ENCODE measurements at regions not wholly inside any gene's neighbourhood (a gene's known extent, or its start where the extent isn't known, plus 50 kb on each side); places are given as distances from the start of the nearest gene placed in this dataset.
A peak's percentile ranks its signal among the peaks of the same experiment; 100 is the strongest.

DNA sequence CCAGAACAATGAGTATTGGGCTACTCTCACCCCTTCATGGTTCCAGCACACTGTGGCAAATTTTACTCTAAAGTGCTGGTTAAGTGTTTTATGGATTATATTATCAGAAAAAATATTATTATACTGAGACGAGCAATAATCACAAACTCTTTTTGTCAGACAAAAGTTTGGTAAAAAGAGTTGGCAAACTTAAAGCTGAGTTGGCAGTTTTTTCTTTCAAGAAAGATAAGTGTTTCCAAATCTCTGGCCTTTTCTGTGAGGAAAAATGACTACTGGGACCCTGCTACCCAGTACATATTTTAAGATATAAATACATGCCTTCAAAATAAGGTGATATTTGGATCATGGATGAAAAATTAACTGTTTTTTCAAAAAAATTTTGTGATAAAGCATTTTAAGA lies 471.5 kb upstream of the IL12A start:
- intact Hi-C loops (cut with micrococcal nuclease) = no loop called here
- H3K4me3 ChIP-seq = no peak overlapping the region
- no TSS peak for BruUV-seq (replicated peaks)
- H2AFZ ChIP-seq (ENCODE audit: low read depth, low read length) = no peak overlapping the region
- DNase-seq (ENCODE audit: extremely low read depth in 1 of 4, low spot score in 3 of 4) (no peak), ATAC-seq (no peak), FAIRE-seq (no peak)
- H3K4me2 ChIP-seq (ENCODE audit: insufficient read depth, low read length) = no peak overlapping the region
- in situ Hi-C loops (cut with MboI) = no loop called here
- no peaks in the 10 kb centered on the region for H3K27me3 ChIP-seq (ENCODE audit: control insufficient read depth in 2 of 2, insufficient read depth in 2 of 2, low read length in 2 of 2)
- no peak overlapping the region for H3K27ac ChIP-seq (ENCODE audit: extremely low read depth, low read depth, low read length)
- no peaks in the 10 kb centered on the region for H4K20me1 ChIP-seq (replicated peaks; ENCODE audit: control insufficient read depth, insufficient read depth, low read length)
- 0% methylated on average over 1 of the region's 1 CpG for WGBS (ENCODE audit: insufficient coverage, low coverage, missing lambda C conversion rate)
- H3K36me3 ChIP-seq (ENCODE audit: control insufficient read depth, insufficient read depth, low read length) = no peaks in the 10 kb centered on the region
- POLR2A ChIA-PET = no interaction called here
- H3K9me3 ChIP-seq (replicated peaks; ENCODE audit: control insufficient read depth, insufficient read depth, low read depth, low read length) = no peaks in the 10 kb centered on the region; the same call in 1 of the 2 replicates
- no peaks in the 10 kb centered on the region for H3K9me1 ChIP-seq (ENCODE audit: control insufficient read depth, insufficient read depth, low read length)
- CTCF ChIA-PET (ENCODE audit: low intra/inter-chr PET ratio) = no interaction called here
- H3K9ac ChIP-seq (ENCODE audit: insufficient read depth in 1 of 2, low read depth in 2 of 2, low read length in 2 of 2) = no peak overlapping the region
- no peaks in the 10 kb centered on the region for H3K79me2 ChIP-seq (ENCODE audit: control insufficient read depth, insufficient read depth, low read length)
- TF ChIP-seq MAFK (IDR thresholded peaks at IDR 0.05; ENCODE audit: low read length) (peak; percentile 80), MAFF (IDR thresholded peaks at IDR 0.05; ENCODE audit: low read length) (peak; percentile 68), ADNP (tag; IDR thresholded peaks at IDR 0.05) (no peak), ZNF316 (IDR thresholded peaks at IDR 0.05) (peak; percentile 49; the same call in 1 of the 2 replicates), HEY1 (CRISPR knock-in tag; IDR thresholded peaks at IDR 0.05; ENCODE audit: borderline replicate concordance) (no peak), YBX1 (IDR thresholded peaks at IDR 0.05) (no peak), C11orf30 (IDR thresholded peaks at IDR 0.05; ENCODE audit: low read depth) (0 out of 2 replicates have a peak, but pooled peaks have one; percentile 26), ZNF263 (CRISPR knock-in tag; IDR thresholded peaks at IDR 0.05; ENCODE audit: borderline replicate concordance) (no peak), GTF2F1 (IDR thresholded peaks at IDR 0.05; ENCODE audit: low read depth, low read length) (no peak)
- TF ChIP-seq, protein P1, sequence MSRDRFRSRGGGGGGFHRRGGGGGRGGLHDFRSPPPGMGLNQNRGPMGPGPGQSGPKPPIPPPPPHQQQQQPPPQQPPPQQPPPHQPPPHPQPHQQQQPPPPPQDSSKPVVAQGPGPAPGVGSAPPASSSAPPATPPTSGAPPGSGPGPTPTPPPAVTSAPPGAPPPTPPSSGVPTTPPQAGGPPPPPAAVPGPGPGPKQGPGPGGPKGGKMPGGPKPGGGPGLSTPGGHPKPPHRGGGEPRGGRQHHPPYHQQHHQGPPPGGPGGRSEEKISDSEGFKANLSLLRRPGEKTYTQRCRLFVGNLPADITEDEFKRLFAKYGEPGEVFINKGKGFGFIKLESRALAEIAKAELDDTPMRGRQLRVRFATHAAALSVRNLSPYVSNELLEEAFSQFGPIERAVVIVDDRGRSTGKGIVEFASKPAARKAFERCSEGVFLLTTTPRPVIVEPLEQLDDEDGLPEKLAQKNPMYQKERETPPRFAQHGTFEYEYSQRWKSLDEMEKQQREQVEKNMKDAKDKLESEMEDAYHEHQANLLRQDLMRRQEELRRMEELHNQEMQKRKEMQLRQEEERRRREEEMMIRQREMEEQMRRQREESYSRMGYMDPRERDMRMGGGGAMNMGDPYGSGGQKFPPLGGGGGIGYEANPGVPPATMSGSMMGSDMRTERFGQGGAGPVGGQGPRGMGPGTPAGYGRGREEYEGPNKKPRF (IDR thresholded peaks at IDR 0.05; ENCODE audit: low read depth, low read length) = no peak
- no peaks in the 10 kb centered on the region for H3K4me1 ChIP-seq (replicated peaks in 1 of 2; ENCODE audit: control insufficient read depth in 2 of 2, insufficient read depth in 2 of 2, low read length in 2 of 2)
